IMR-90 (cell line): ENCODE measurements at regions not wholly inside any gene's neighbourhood (a gene's known extent, or its start where the extent isn't known, plus 50 kb on each side); places are given as distances from the start of the nearest gene placed in this dataset.

ENCODE experiments used
- ATAC-seq: fragments of 200-7000 bp; cut with Tn5 transposase; 2 replicates; pipeline ENCODE4 v1.9.1; 2020; ENCODE audit warnings: low read depth, mild to moderate bottlenecking, moderate library complexity
- BruUV-seq: library from RNA; stranded (reverse); fragments of 400-500 nt; replicated peaks from 2 replicates; lab custom pipeline; 2021; lab: Mats Ljungman, UMichigan
- CTCF ChIA-PET: fragments of 300-600 bp; formaldehyde crosslinking; extraction: SDS; loops from one replicate; lab custom pipeline; 2021; ENCODE audit warnings: antibody characterized with exemption; lab: Yijun Ruan, JAX
- POLR2A ChIA-PET: fragments of 300-600 bp; sonication (Branson Sonifier 250); formaldehyde crosslinking; loops from one replicate; lab custom pipeline; 2022; ENCODE audit warnings: antibody characterized with exemption; ENCODE audit not compliant: unreplicated experiment; lab: Charles Lee
- DNase-seq: peaks from one replicate; pipeline ENCODE4 v3.0.0; 2013
- H2AFZ ChIP-seq: replicated peaks from 2 replicates; pipeline ENCODE3; 2013; ENCODE audit warnings: low read length, mild to moderate bottlenecking; ENCODE audit not compliant: poor library complexity
- H2AK5ac ChIP-seq: 2 replicates; pipeline ENCODE4 v1.6.1; 2013; ENCODE audit warnings: low read depth, low read length, inconsistent platforms
- H2AK9ac ChIP-seq: replicated peaks from 2 replicates; pipeline ENCODE3; 2013; ENCODE audit warnings: mild to moderate bottlenecking, low read depth, low read length, moderate library complexity; ENCODE audit not compliant: poor library complexity
- H2BK120ac ChIP-seq: 2 replicates; pipeline ENCODE4 v1.6.1; 2013; ENCODE audit warnings: low read depth, low read length, inconsistent platforms
- H2BK15ac ChIP-seq: 3 replicates; pipeline ENCODE4 v1.6.1; 2013; ENCODE audit warnings: low read depth, low read length, inconsistent platforms
- H2BK20ac ChIP-seq: 2 replicates; pipeline ENCODE4 v1.6.1; 2013; ENCODE audit warnings: low read depth, mild to moderate bottlenecking, inconsistent platforms, low read length, moderate library complexity
- H2BK5ac ChIP-seq: 2 replicates; pipeline ENCODE4 v1.6.1; 2013; ENCODE audit warnings: mild to moderate bottlenecking, low read depth, low read length, inconsistent platforms; ENCODE audit not compliant: poor library complexity, severe bottlenecking
- H3K14ac ChIP-seq: replicated peaks from 2 replicates; pipeline ENCODE4 v1.6.1; 2013; ENCODE audit warnings: low read depth, low read length, inconsistent platforms
- H3K18ac ChIP-seq: 2 replicates; pipeline ENCODE4 v1.6.1; 2013; ENCODE audit warnings: low read depth, low read length, control low read depth
- H3K23ac ChIP-seq: 2 replicates; pipeline ENCODE4 v1.6.1; 2013; ENCODE audit warnings: low read depth, low read length, inconsistent platforms
- H3K27ac ChIP-seq: 2 replicates; pipeline ENCODE4 v1.5.1; 2013; ENCODE audit warnings: mild to moderate bottlenecking, control low read depth, low read length; ENCODE audit not compliant: insufficient read depth
- H3K27me3 ChIP-seq: 2 replicates; pipeline ENCODE4 v1.6.1; 2013; ENCODE audit warnings: low read length; ENCODE audit not compliant: control insufficient read depth, insufficient read depth
- H3K36me3 ChIP-seq: 2 replicates; pipeline ENCODE4 v1.6.1; 2013; ENCODE audit warnings: low read length, mixed read lengths; ENCODE audit not compliant: control insufficient read depth, insufficient read depth
- H3K4ac ChIP-seq: 2 replicates; pipeline ENCODE4 v1.6.1; 2013; ENCODE audit warnings: low read depth, low read length, inconsistent platforms
- H3K4me1 ChIP-seq: 2 replicates; pipeline ENCODE4 v1.6.1; 2013; ENCODE audit warnings: low read length, mixed read lengths; ENCODE audit not compliant: control insufficient read depth, insufficient read depth
- H3K4me2 ChIP-seq: 2 replicates; pipeline ENCODE4 v1.6.1; 2013; ENCODE audit warnings: low read depth, mild to moderate bottlenecking, control low read depth, low read length, moderate library complexity
- H3K4me3 ChIP-seq: 2 replicates; pipeline ENCODE4 v1.5.1; 2013; ENCODE audit warnings: low read depth, mild to moderate bottlenecking, control low read depth, low read length, moderate library complexity; ENCODE audit not compliant: insufficient read depth
- H3K56ac ChIP-seq: 2 replicates; pipeline ENCODE4 v1.6.1; 2013; ENCODE audit warnings: low read length, inconsistent platforms; ENCODE audit not compliant: insufficient read depth; ENCODE audit errors: extremely low read depth
- H3K79me1 ChIP-seq, 2 experiments: 2 replicates each; pipeline ENCODE4 v1.6.1; 2013; ENCODE audit warnings: low read length in 2 of 2, inconsistent platforms in 1 of 2, low read depth in 1 of 2
- H3K9ac ChIP-seq: 2 replicates; pipeline ENCODE4 v1.6.1; 2013; ENCODE audit warnings: low read depth, low read length, control low read depth
- H3K9me1 ChIP-seq: 2 replicates; pipeline ENCODE4 v1.6.1; 2013; ENCODE audit warnings: low read length, inconsistent platforms; ENCODE audit not compliant: insufficient read depth
- H3K9me3 ChIP-seq: 2 replicates; pipeline ENCODE4 v1.6.1; 2013; ENCODE audit warnings: low read length; ENCODE audit not compliant: control insufficient read depth, insufficient read depth
- H4K20me1 ChIP-seq: 2 replicates; pipeline ENCODE4 v1.6.1; 2013; ENCODE audit warnings: low read length, inconsistent platforms; ENCODE audit not compliant: insufficient read depth
- H4K5ac ChIP-seq: 2 replicates; pipeline ENCODE4 v1.6.1; 2013; ENCODE audit warnings: mild to moderate bottlenecking, low read depth, low read length, control low read depth
- H4K8ac ChIP-seq, 2 experiments: 2 replicates each; pipeline ENCODE4 v1.6.1; 2013; ENCODE audit warnings: low read depth in 2 of 2, low read length in 2 of 2, control low read depth in 1 of 2, inconsistent platforms in 1 of 2
- H4K91ac ChIP-seq: 2 replicates; pipeline ENCODE4 v1.6.1; 2013; ENCODE audit warnings: low read depth, low read length, inconsistent platforms; ENCODE audit not compliant: insufficient read depth
- BHLHE40 ChIP-seq: fragments of 150-350 bp; IDR thresholded peaks from 2 replicates; pipeline ENCODE4 v1.6.1; 2016; ENCODE audit warnings: mild to moderate bottlenecking, low read depth, low read length
- CEBPB ChIP-seq: IDR thresholded peaks from 2 replicates; pipeline ENCODE4 v1.6.1; 2012; ENCODE audit warnings: low read depth, low read length, improper control_type of control experiment
- FOS ChIP-seq: fragments of 150-350 bp; IDR thresholded peaks from 2 replicates; pipeline ENCODE4 v1.6.1; 2016; ENCODE audit warnings: low read depth, low read length
- MAFK ChIP-seq: IDR thresholded peaks from 2 replicates; pipeline ENCODE4 v1.6.1; 2012; ENCODE audit warnings: low read depth, low read length, improper control_type of control experiment
- MAZ ChIP-seq: IDR thresholded peaks from 2 replicates; pipeline ENCODE4 v1.6.1; 2012; ENCODE audit warnings: low read depth, mild to moderate bottlenecking, low read length, improper control_type of control experiment, moderate library complexity, borderline replicate concordance
- MXI1 ChIP-seq: IDR thresholded peaks from 2 replicates; pipeline ENCODE4 v1.6.1; 2012; ENCODE audit warnings: low read depth, mild to moderate bottlenecking, low read length, moderate library complexity, borderline replicate concordance
- NFE2L2 ChIP-seq: fragments of 150-350 bp; IDR thresholded peaks from 2 replicates; pipeline ENCODE4 v1.6.1; 2016; ENCODE audit warnings: low read depth, mild to moderate bottlenecking, low read length
- RAD21 ChIP-seq: IDR thresholded peaks from 2 replicates; pipeline ENCODE4 v1.6.1; 2012; ENCODE audit warnings: low read length, improper control_type of control experiment
- RFX5 ChIP-seq: IDR thresholded peaks from 2 replicates; pipeline ENCODE4 v1.8.0; 2012; ENCODE audit warnings: low read depth, mild to moderate bottlenecking, low read length, moderate library complexity
- SMC3 ChIP-seq: fragments of 150-350 bp; IDR thresholded peaks from 2 replicates; pipeline ENCODE4 v1.6.1; 2016; ENCODE audit warnings: low read depth, mild to moderate bottlenecking, antibody characterized with exemption, low read length, moderate library complexity
- WGBS, 2 experiments: methylation state at CpG; one replicate each; pipeline versions ENCODE4 v1.1.5 to v1.1.7; 2013; ENCODE audit warnings: missing lambda C conversion rate in 2 of 2; ENCODE audit not compliant: insufficient read length in 1 of 2; ENCODE audit errors: extremely low coverage in 2 of 2; 5-methylcytosine and 5-hydroxymethylcytosine counted together
- dilution Hi-C: fragments of 300-500 bp; cut with HindIII; formaldehyde crosslinking; loops from one replicate; pipeline ENCODE4 v1.14.3; 2018; ENCODE audit warnings: low sequenced_read_pairs; ENCODE audit not compliant: unreplicated experiment
- in situ Hi-C: fragments of 300-500 bp; cut with MboI; formaldehyde crosslinking; loops from 3 replicates; pipeline ENCODE4 v1.14.3; 2019; ENCODE audit warnings: low sequenced_read_pairs, inconsistent platforms, mixed read lengths
- intact Hi-C: fragments of 100-400 bp; cut with micrococcal nuclease; formaldehyde crosslinking; loops from 2 replicates; pipeline ENCODE4 v1.10.0; 2022
- TF ChIP-seq, protein P1 (sequence below): conservative IDR thresholded peaks from 2 replicates; pipeline ENCODE4 v1.5.1; 2012; ENCODE audit warnings: mild to moderate bottlenecking, low read depth, low read length, improper control_type of control experiment
- TF ChIP-seq, protein P2 (sequence below): fragments of 150-350 bp; IDR thresholded peaks from 2 replicates; pipeline ENCODE4 v1.6.1; 2017; ENCODE audit warnings: mild to moderate bottlenecking, antibody characterized with exemption, low read length, low read depth

DNA sequence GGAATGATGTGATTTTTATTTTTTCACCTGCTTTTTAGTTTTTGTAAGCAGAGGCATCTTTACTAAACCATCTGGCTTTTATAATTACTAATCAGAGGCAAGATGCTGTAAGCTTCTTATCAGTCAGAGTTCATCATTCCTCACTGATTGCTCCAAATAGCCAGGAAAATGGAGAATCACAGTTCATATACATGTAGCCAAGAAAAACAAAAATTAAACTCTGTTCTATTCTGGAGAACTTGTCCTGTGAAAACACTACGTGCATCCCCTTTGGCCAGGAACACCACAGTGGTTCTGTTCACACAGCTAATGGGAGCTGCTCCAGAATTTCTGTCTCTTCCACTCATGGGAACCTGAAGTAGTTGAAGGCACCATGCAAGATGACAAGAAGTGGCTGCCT lies 725.5 kb upstream of the CHRM3 start:
- H3K36me3 ChIP-seq: no peaks in the 10 kb centered on the region
- H3K56ac ChIP-seq: no peak overlapping the region
- intact Hi-C loops: no loop called here
- ChIA-PET POLR2A (no interaction called here), CTCF (no interaction called here)
- no peaks in the 10 kb centered on the region for H3K27me3 ChIP-seq
- no peak overlapping the region; the same call in 1 of the 2 replicates for H2BK20ac ChIP-seq
- WGBS, 2 experiments: no CpG with 5 or more reads among the region's 1 CpG
- H2BK15ac ChIP-seq: no peak overlapping the region
- no peaks in the 10 kb centered on the region; the same call in 1 of the 2 replicates for H3K4me1 ChIP-seq
- H3K9me3 ChIP-seq: no peaks in the 10 kb centered on the region
- H3K79me1 ChIP-seq: no peaks in the 10 kb centered on the region
- dilution Hi-C loops: no loop called here
- no peak overlapping the region for H2AK5ac ChIP-seq
- DNase-seq (peak; percentile 66), ATAC-seq (no peak)
- TF ChIP-seq MAFK (no peak), MAZ (no peak), BHLHE40 (no peak), RAD21 (no peak), CEBPB (no peak), NFE2L2 (no peak), RFX5 (no peak), MXI1 (no peak), FOS (no peak), SMC3 (no peak)
- TF ChIP-seq, protein P1, sequence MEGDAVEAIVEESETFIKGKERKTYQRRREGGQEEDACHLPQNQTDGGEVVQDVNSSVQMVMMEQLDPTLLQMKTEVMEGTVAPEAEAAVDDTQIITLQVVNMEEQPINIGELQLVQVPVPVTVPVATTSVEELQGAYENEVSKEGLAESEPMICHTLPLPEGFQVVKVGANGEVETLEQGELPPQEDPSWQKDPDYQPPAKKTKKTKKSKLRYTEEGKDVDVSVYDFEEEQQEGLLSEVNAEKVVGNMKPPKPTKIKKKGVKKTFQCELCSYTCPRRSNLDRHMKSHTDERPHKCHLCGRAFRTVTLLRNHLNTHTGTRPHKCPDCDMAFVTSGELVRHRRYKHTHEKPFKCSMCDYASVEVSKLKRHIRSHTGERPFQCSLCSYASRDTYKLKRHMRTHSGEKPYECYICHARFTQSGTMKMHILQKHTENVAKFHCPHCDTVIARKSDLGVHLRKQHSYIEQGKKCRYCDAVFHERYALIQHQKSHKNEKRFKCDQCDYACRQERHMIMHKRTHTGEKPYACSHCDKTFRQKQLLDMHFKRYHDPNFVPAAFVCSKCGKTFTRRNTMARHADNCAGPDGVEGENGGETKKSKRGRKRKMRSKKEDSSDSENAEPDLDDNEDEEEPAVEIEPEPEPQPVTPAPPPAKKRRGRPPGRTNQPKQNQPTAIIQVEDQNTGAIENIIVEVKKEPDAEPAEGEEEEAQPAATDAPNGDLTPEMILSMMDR: no peak
- TF ChIP-seq, protein P2, sequence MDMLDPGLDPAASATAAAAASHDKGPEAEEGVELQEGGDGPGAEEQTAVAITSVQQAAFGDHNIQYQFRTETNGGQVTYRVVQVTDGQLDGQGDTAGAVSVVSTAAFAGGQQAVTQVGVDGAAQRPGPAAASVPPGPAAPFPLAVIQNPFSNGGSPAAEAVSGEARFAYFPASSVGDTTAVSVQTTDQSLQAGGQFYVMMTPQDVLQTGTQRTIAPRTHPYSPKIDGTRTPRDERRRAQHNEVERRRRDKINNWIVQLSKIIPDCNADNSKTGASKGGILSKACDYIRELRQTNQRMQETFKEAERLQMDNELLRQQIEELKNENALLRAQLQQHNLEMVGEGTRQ: no peak
- H2AK9ac ChIP-seq: no peak overlapping the region
- H4K5ac ChIP-seq: no peak overlapping the region
- H3K4ac ChIP-seq: no peak overlapping the region
- H4K8ac ChIP-seq: no peak overlapping the region
- H3K18ac ChIP-seq: 0 out of 2 replicates have a peak overlapping the region, but pooled peaks have one; percentile 29
- H3K9me1 ChIP-seq: no peaks in the 10 kb centered on the region
- no peak overlapping the region for H2AFZ ChIP-seq
- H3K14ac ChIP-seq: no peak overlapping the region
- H2BK5ac ChIP-seq: no peak overlapping the region
- no TSS peak for BruUV-seq
- H2BK120ac ChIP-seq: no peak overlapping the region
- H4K20me1 ChIP-seq: no peaks in the 10 kb centered on the region
- no peak overlapping the region for H3K4me3 ChIP-seq
- no peak overlapping the region; the same call in 1 of the 2 replicates for H3K27ac ChIP-seq
- H3K23ac ChIP-seq: no peak overlapping the region
- no peak overlapping the region for H3K4me2 ChIP-seq
- no peak overlapping the region for H4K91ac ChIP-seq
- in situ Hi-C loops: no loop called here
- H3K9ac ChIP-seq: no peak overlapping the region
